Mucosa of descending colon (tissue), 3 donors: ENCODE measurements at regions not wholly inside any gene's neighbourhood (a gene's known extent, or its start where the extent isn't known, plus 50 kb on each side); places are given as distances from the start of the nearest gene placed in this dataset.
A peak's percentile ranks its signal among the peaks of the same experiment; 100 is the strongest.

Experiments used
- ATAC-seq: fragments of 200-7000 bp; cut with Tn5 transposase; one replicate; pipeline ENCODE4 v1.9.1; 2020; ENCODE audit warnings: mild to moderate bottlenecking, moderate library complexity
- DNase-seq, 3 donors: peaks; one replicate each; pipeline ENCODE4 v3.0.0-alpha.2; 2020
- H3K36me3 ChIP-seq: fragments of 200-600 bp; one replicate; pipeline ENCODE4 v1.8.0; 2021; ENCODE audit warnings: low read depth, mild to moderate bottlenecking
- H3K4me1 ChIP-seq: fragments of 200-600 bp; one replicate; pipeline ENCODE4 v1.8.0; 2021; ENCODE audit warnings: low read depth, mild to moderate bottlenecking
- H3K4me3 ChIP-seq: fragments of 200-600 bp; one replicate; pipeline ENCODE4 v1.8.0; 2021; ENCODE audit warnings: mild to moderate bottlenecking
- H3K9me3 ChIP-seq: fragments of 200-600 bp; one replicate; pipeline ENCODE4 v1.8.0; 2021; ENCODE audit warnings: mild to moderate bottlenecking
- CTCF ChIP-seq: fragments of 200-600 bp; IDR thresholded peaks from one replicate; pipeline ENCODE4 v1.8.0; 2022; ENCODE audit warnings: antibody characterized with exemption, mild to moderate bottlenecking
- intact Hi-C, 2 donors: fragments of 100-400 bp; cut with DNase I in 1 of 2; cut with micrococcal nuclease in 1 of 2; formaldehyde crosslinking; loops; one replicate each; pipeline versions ENCODE4 v1.11.0 to v1.11.1; 2022; cut with DNase I, micrococcal nuclease
- donor health status: DM: no; HTN: no; CAD: no; lungs with moderate emphysema.
- donor health status: DM: no; HTN: no; CAD: no.
- donor health status: DM: no; HTN: yes; CAD: no.

GRCh38 chr15:75129788-75130187 lies 71.9 kb upstream of the C15orf39 start:
- Histone ChIP-seq H3K4me3 (no peak overlapping the region), H3K36me3 (no peaks in the 10 kb centered on the region), H3K9me3 (no peaks in the 10 kb centered on the region), H3K4me1 (no peaks in the 10 kb centered on the region)
- TF ChIP-seq CTCF, result no peak
- ATAC-seq (no peak), DNase-seq (no peak)
- intact Hi-C loops, result no loop called here

DNA sequence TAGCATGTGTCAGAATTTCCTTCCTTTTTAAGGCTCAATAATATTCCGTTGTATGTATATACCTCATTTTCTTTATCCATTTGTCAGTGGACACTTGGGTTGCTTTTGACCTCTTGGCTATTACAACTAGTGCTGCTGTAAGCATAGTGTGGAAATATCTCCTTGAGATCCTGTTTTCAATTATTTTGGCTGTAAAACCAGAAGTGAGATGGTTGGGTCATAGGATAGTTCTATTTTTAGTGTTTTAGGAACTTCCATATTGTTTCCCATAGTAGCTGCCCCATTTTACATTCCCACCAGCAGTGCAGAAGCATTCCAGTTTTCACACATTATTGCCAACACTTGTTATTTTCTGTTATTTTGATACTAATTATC lies 70.4 kb upstream of the C15orf39 start:
- intact Hi-C loops, result no loop called here
- no peaks in the 10 kb centered on the region for H3K36me3 ChIP-seq
- no peak for TF ChIP-seq CTCF
- H3K9me3 ChIP-seq, result no peaks in the 10 kb centered on the region
- no peaks in the 10 kb centered on the region for H3K4me1 ChIP-seq
- ATAC-seq (peak; percentile 28), DNase-seq (no peak)
- no peak overlapping the region for H3K4me3 ChIP-seq

GRCh38 chr15:75134748-75135147 lies 66.9 kb upstream of the C15orf39 start:
- intact Hi-C loops, result no loop called here
- DNase-seq, result no peak
- ATAC-seq, result no peak
- H3K4me1 ChIP-seq, result no peaks in the 10 kb centered on the region
- H3K4me3 ChIP-seq, result no peak overlapping the region
- no peak for TF ChIP-seq CTCF
- no peaks in the 10 kb centered on the region for H3K9me3 ChIP-seq
- no peaks in the 10 kb centered on the region for H3K36me3 ChIP-seq

DNA sequence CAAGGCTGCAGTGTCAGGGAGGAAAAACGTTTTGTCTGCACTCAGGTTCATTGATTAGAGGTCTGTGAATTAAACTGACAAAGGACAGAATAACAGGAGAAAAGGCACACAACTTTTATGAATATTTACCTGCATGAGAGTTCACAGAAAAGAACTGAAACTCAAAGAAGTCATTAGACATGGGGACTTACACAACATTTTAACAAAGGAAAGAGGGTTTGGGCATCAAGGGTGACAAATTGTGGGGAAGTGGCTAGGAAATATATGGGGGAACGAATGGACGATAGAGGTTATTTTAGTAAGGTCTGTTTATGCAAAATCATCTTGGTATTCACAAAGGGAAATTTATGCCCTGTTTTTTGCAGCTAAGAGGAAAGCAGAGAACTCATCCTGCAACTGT lies 65.6 kb upstream of the C15orf39 start:
- Histone ChIP-seq H3K36me3 (no peaks in the 10 kb centered on the region), H3K4me3 (no peak overlapping the region), H3K4me1 (no peaks in the 10 kb centered on the region), H3K9me3 (peaks cover 1% of the 10 kb centered on the region)
- TF ChIP-seq CTCF, result no peak
- intact Hi-C loops, result no loop called here
- ATAC-seq (no peak), DNase-seq (no peak)

DNA sequence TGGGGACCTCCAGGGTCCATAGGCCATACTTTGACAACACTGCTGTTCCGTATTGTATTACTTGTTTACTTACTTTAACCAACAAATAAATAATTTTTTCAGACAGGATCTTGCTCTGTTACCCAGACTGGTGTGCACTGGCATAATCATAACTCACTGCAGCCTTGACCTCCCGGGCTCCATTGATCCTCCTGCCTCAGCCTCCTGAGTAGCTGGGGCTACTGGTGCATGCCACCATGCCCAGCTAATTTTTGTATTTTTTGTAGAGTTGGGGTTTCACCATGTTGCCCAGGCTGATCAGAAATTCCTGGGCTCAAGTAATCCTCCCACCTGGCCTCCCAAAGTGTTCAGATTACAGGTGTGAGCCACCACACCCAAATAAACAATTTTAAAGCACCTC lies 64.9 kb upstream of the C15orf39 start:
- intact Hi-C loops, result no loop called here
- Histone ChIP-seq H3K36me3 (no peaks in the 10 kb centered on the region), H3K9me3 (peaks cover 5% of the 10 kb centered on the region), H3K4me3 (no peak overlapping the region), H3K4me1 (no peaks in the 10 kb centered on the region)
- TF ChIP-seq CTCF, result no peak
- DNase-seq (no peak), ATAC-seq (no peak)
